ENCODE measurements at regions not wholly inside any gene's neighbourhood (a gene's known extent, or its start where the extent isn't known, plus 50 kb on each side); places are given as distances from the start of the nearest gene placed in this dataset.

GRCh38 chr6:153583685-153584084 is 452.6 kb upstream of the RGS17 start:
- TF ChIP-seq EZH2 (IDR thresholded peaks at IDR 0.05; ENCODE audit: borderline replicate concordance, insufficient read depth, low read depth, low read length, poor library complexity, severe bottlenecking) (no peak), CTCF (IDR thresholded peaks at IDR 0.05) (no peak)
- Histone ChIP-seq H3K9me3 (ENCODE audit: control extremely low read depth in 1 of 3, control insufficient read depth in 2 of 3, insufficient read depth in 1 of 3, low read length in 2 of 3) (peaks cover 0 to 3% (median 0%) of the 10 kb centered on the region in 3 donors), H2AFZ (ENCODE audit: insufficient read depth, low read depth, low read length, poor library complexity, severe bottlenecking) (no peak overlapping the region), H4K20me1 (ENCODE audit: control insufficient read depth, insufficient read depth, low read length, poor library complexity, severe bottlenecking) (no peaks in the 10 kb centered on the region), H3K9ac (ENCODE audit: low read length) (no peak overlapping the region), H3K27me3 (replicated peaks in 1 of 4; ENCODE audit: control extremely low read depth in 1 of 4, control insufficient read depth in 3 of 4, insufficient read depth in 4 of 4, low read length in 3 of 4) (no peaks in the 10 kb centered on the region), H3K79me2 (ENCODE audit: control insufficient read depth, insufficient read depth, low read length) (no peaks in the 10 kb centered on the region), H3K4me2 (replicated peaks; ENCODE audit: low read depth, low read length, poor library complexity, severe bottlenecking) (no peak overlapping the region), H3K27ac (ENCODE audit: low read length in 2 of 2) (no peak overlapping the region), H3K4me3 (ENCODE audit: control extremely low read depth in 1 of 5, extremely low read depth in 1 of 5, insufficient read depth in 1 of 5, low read depth in 2 of 5, low read length in 4 of 5) (no peak overlapping the region), H3K36me3 (replicated peaks in 1 of 2; ENCODE audit: control extremely low read depth in 1 of 2, control insufficient read depth in 1 of 2, extremely low read depth in 1 of 2, insufficient read depth in 2 of 2, low read length in 1 of 2) (no peaks in the 10 kb centered on the region), H3K4me1 (ENCODE audit: control insufficient read depth in 2 of 2, insufficient read depth in 2 of 2, low read length in 2 of 2) (no peaks in the 10 kb centered on the region)
- no peaks in the 10 kb centered on the region for H3K27me3 Mint-ChIP-seq
- DNase-seq, result no peak
- ATAC-seq (ENCODE audit: low read depth), result no peak
- intact Hi-C loops (cut with micrococcal nuclease), result no loop called here
- POLR2A ChIA-PET, result no interaction called here
- CTCF ChIA-PET, result no interaction called here
- H3K27ac Mint-ChIP-seq, result no peak overlapping the region
- no peaks in the 10 kb centered on the region for H3K4me1 Mint-ChIP-seq
- peaks cover 2% of the 10 kb centered on the region for H3K9me3 Mint-ChIP-seq (ENCODE audit: insufficient read depth)
- no peak overlapping the region for H3K4me3 Mint-ChIP-seq
- WGBS (ENCODE audit: insufficient coverage), result no CpG with 5 or more reads among the region's 2 CpGs

- peaks cover 2% of the 10 kb centered on the region for H3K9me3 Mint-ChIP-seq (ENCODE audit: insufficient read depth)
- Histone ChIP-seq H3K27ac (ENCODE audit: low read length in 2 of 2) (no peak overlapping the region), H3K79me2 (ENCODE audit: control insufficient read depth, insufficient read depth, low read length) (no peaks in the 10 kb centered on the region), H3K27me3 (replicated peaks in 1 of 4; ENCODE audit: control extremely low read depth in 1 of 4, control insufficient read depth in 3 of 4, insufficient read depth in 4 of 4, low read length in 3 of 4) (no peaks in the 10 kb centered on the region), H3K4me3 (ENCODE audit: control extremely low read depth in 1 of 5, extremely low read depth in 1 of 5, insufficient read depth in 1 of 5, low read depth in 2 of 5, low read length in 4 of 5) (no peak overlapping the region), H4K20me1 (ENCODE audit: control insufficient read depth, insufficient read depth, low read length, poor library complexity, severe bottlenecking) (no peaks in the 10 kb centered on the region), H3K4me1 (ENCODE audit: control insufficient read depth in 2 of 2, insufficient read depth in 2 of 2, low read length in 2 of 2) (no peaks in the 10 kb centered on the region), H3K36me3 (replicated peaks in 1 of 2; ENCODE audit: control extremely low read depth in 1 of 2, control insufficient read depth in 1 of 2, extremely low read depth in 1 of 2, insufficient read depth in 2 of 2, low read length in 1 of 2) (no peaks in the 10 kb centered on the region), H2AFZ (ENCODE audit: insufficient read depth, low read depth, low read length, poor library complexity, severe bottlenecking) (no peak overlapping the region), H3K9ac (ENCODE audit: low read length) (no peak overlapping the region), H3K9me3 (ENCODE audit: control extremely low read depth in 1 of 3, control insufficient read depth in 2 of 3, insufficient read depth in 1 of 3, low read length in 2 of 3) (peaks cover 0 to 3% (median 0%) of the 10 kb centered on the region in 3 donors), H3K4me2 (replicated peaks; ENCODE audit: low read depth, low read length, poor library complexity, severe bottlenecking) (no peak overlapping the region)
- no peak for TF ChIP-seq EZH2 (IDR thresholded peaks at IDR 0.05; ENCODE audit: borderline replicate concordance, insufficient read depth, low read depth, low read length, poor library complexity, severe bottlenecking)
- TF ChIP-seq CTCF (IDR thresholded peaks at IDR 0.05), result no peak
- H3K4me3 Mint-ChIP-seq, result no peak overlapping the region
- no peak for DNase-seq
- no peaks in the 10 kb centered on the region for H3K4me1 Mint-ChIP-seq
- ChIA-PET POLR2A (no interaction called here), CTCF (no interaction called here)
- no peaks in the 10 kb centered on the region for H3K27me3 Mint-ChIP-seq
- no peak overlapping the region for H3K27ac Mint-ChIP-seq
- intact Hi-C loops (cut with micrococcal nuclease), result no loop called here
- ATAC-seq (ENCODE audit: low read depth), result no peak
- no CpG with 5 or more reads among the region's 2 CpGs for WGBS (ENCODE audit: insufficient coverage)
These were observed 449.7 kb upstream of the RGS17 start for GRCh38 chr6:153580776-153581175.
